ENCODE measurements at regions not wholly inside any gene's neighbourhood (a gene's known extent, or its start where the extent isn't known, plus 50 kb on each side); places are given as distances from the start of the nearest gene placed in this dataset.

DNA sequence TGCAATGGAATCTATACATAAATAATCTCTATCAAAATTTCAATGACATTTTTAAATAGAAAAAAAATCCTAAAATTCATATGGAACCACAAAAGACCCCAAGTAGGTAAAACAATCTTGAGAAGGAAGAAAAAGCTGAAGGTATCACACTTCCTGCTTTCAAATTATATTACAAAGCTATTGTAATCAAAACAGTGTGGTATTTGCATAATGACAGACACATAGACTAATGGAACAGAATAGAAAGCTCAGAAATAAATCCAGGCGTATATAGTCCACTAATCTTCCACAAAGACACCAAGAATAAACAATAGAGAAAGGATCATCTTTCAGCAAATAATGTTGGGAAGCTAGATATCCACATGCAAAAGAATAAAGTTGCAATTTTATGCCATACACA is 699.8 kb upstream of the ID2 start:
- no peak overlapping the region for H3K4me3 ChIP-seq (replicated peaks in 1 of 2; ENCODE audit: low read depth in 2 of 2, low read length in 2 of 2)
- DNase-seq (ENCODE audit: low read depth in 2 of 2): no peak
- no peak for TF ChIP-seq CTCF (IDR thresholded peaks at IDR 0.05; ENCODE audit: low read depth, low read length)

DNA sequence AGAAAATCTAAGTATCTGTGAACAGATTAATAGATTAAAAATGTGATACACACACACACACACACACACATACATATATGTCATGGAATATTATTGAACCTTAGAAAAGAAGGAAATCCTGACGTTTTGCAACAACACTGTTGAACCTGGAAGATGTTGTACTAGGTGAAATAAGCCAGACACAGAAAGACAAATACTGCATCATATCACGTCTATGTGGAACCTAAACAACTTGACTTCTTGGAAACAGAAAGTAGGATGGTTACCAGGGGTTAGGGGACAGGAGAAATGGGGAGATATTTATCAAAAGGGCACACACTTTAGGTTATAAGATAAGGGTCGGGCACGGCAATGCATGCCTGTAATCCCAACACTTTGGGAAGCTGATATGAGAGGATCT is 698.4 kb upstream of the ID2 start:
- no peak for TF ChIP-seq CTCF (IDR thresholded peaks at IDR 0.05; ENCODE audit: low read depth, low read length)
- no peak overlapping the region for H3K4me3 ChIP-seq (replicated peaks in 1 of 2; ENCODE audit: low read depth in 2 of 2, low read length in 2 of 2)
- DNase-seq (ENCODE audit: low read depth in 2 of 2): no peak

DNA sequence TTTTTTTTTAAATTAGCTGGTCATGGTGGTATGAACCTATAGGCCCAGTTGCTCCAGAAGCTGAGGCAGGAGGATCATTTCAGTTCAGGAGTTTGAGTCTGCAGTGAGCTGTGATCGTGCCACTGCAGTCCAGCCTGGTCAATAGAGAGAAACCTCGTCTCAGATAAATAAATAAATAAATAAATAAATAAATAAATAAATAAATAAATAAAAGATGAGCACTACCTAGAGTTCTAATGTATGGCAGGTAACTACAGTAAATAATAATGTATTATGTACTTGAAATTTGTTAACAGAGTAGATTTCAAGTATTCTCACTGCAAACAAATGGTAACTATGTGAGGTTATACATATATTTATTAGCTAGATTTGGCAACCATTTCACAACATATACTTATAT is 697.9 kb upstream of the ID2 start:
- no peak for TF ChIP-seq CTCF (IDR thresholded peaks at IDR 0.05; ENCODE audit: low read depth, low read length)
- DNase-seq (ENCODE audit: low read depth in 2 of 2): no peak
- no peak overlapping the region for H3K4me3 ChIP-seq (replicated peaks in 1 of 2; ENCODE audit: low read depth in 2 of 2, low read length in 2 of 2)

DNA sequence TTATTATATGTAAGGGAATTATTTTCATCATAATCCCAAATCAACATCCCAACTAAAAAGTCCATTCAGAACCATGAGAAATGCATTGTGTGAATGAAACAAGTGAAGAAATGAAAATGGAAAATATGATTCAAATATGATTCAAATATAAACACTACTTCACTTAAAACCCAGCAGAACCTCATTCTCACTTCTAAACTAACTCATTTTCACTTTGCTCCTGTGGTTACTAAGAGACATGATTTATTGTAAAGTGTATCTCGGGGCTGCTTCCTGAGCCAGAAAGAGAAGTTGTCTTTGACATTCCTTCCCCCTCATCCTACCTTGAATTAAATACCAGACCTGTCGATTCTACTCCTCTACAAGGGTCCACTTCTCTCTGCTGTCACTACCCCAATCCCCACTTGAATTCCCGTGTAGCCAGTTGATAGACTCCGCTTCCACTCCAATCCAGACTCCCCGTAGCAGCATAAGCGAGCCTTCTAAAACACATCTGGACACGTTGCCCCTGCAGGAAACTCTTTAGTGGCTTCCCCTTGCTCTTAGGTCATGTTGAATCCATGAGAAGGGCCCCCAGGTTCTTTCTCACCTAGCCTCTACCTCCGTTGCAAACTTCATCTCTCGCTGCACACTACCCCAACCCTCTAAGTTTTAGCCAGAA is 697.0 kb upstream of the ID2 start:
- no peak overlapping the region for H3K4me3 ChIP-seq (replicated peaks in 1 of 2; ENCODE audit: low read depth in 2 of 2, low read length in 2 of 2)
- DNase-seq (ENCODE audit: low read depth in 2 of 2): no peak
- no peak for TF ChIP-seq CTCF (IDR thresholded peaks at IDR 0.05; ENCODE audit: low read depth, low read length)

GRCh38 chr2:7986431-7986830 is 695.4 kb upstream of the ID2 start:
- H3K4me3 ChIP-seq (replicated peaks in 1 of 2; ENCODE audit: low read depth in 2 of 2, low read length in 2 of 2): no peak overlapping the region
- DNase-seq (ENCODE audit: low read depth in 2 of 2): no peak
- TF ChIP-seq CTCF (IDR thresholded peaks at IDR 0.05; ENCODE audit: low read depth, low read length): no peak

DNA sequence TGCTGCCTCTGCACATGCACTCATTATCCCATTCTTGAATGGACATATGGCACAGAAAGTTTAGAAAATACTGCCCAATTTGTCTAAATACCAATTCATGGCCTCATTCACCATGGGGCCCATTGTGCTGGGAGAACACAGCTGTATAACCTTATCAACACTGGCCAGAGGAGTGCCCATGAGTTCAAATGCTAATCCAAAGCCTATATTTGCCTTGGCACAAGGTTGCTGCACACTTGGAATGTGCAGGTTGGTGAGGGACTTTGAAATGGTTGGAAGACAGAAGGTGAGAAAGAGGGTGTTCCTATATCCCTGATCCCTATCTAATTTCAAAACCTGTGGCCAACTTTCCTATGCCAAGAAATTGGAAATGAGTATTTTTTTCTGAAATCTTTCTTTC is 693.9 kb upstream of the ID2 start:
- no peak for TF ChIP-seq CTCF (IDR thresholded peaks at IDR 0.05; ENCODE audit: low read depth, low read length)
- H3K4me3 ChIP-seq (replicated peaks in 1 of 2; ENCODE audit: low read depth in 2 of 2, low read length in 2 of 2): no peak overlapping the region
- no peak for DNase-seq (ENCODE audit: low read depth in 2 of 2)

DNA sequence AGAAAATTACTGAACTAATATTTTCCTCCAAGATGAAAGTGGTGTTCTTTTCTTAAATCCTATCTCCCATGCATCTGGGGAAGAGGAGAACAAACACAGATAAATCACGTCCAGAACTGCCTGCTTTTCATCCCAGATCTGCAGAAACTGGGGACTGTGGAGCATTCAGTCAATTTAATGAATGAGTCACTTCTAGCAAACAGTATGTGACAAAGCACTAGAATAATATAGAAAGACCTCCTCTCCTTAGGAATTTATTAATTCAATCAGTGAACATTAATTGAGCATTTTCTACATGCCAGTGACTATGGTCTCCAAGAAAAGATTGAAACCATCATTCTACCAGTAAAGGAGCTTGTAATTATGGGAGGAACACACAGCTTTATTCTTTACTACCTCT is 693.4 kb upstream of the ID2 start:
- DNase-seq (ENCODE audit: low read depth in 2 of 2): no peak
- no peak overlapping the region for H3K4me3 ChIP-seq (replicated peaks in 1 of 2; ENCODE audit: low read depth in 2 of 2, low read length in 2 of 2)
- TF ChIP-seq CTCF (IDR thresholded peaks at IDR 0.05; ENCODE audit: low read depth, low read length): no peak
